HG03354 (cell line): ENCODE measurements at regions not wholly inside any gene's neighbourhood (a gene's known extent, or its start where the extent isn't known, plus 50 kb on each side); places are given as distances from the start of the nearest gene placed in this dataset.
"Not testable (repeated sequence)": the region's sequence is repeated elsewhere in the genome, so short reads cannot be mapped to it uniquely, and the experiment has no call there.

Experiments
- ATAC-seq: cut with Tn5 transposase; IDR thresholded peaks from one replicate; pipeline ENCODE4 v1.9.1; 2021; ENCODE audit warnings: mild to moderate bottlenecking; ENCODE audit not compliant: unreplicated experiment, poor library complexity, severe bottlenecking

GRCh38 chr18:29397536-29397935, 1220.6 kb upstream of the CDH2 start:
- no peak for ATAC-seq

- no peak for ATAC-seq
Observed at GRCh38 chr18:29383311-29384273, 1206.7 kb upstream of the CDH2 start.

- ATAC-seq = no peak
Observed at GRCh38 chr18:29378651-29379136, 1201.8 kb upstream of the CDH2 start.

GRCh38 chr18:29377346-29377745, 1200.4 kb upstream of the CDH2 start:
- no peak for ATAC-seq

GRCh38 chr18:29373000-29373399, 1196.1 kb upstream of the CDH2 start:
- ATAC-seq = no peak

GRCh38 chr18:29361843-29362242, 1184.9 kb upstream of the CDH2 start:
- no peak for ATAC-seq

- not testable (repeated sequence) for ATAC-seq
Observed at GRCh38 chr18:29360659-29361058, 1183.7 kb upstream of the CDH2 start.

GRCh38 chr18:29359222-29359621, 1182.3 kb upstream of the CDH2 start:
- ATAC-seq = not testable (repeated sequence)

GRCh38 chr18:29351171-29351570, 1174.2 kb upstream of the CDH2 start:
- no peak for ATAC-seq

- no peak for ATAC-seq
Observed at GRCh38 chr18:29328932-29329331, 1152.0 kb upstream of the CDH2 start.

GRCh38 chr18:29326214-29326613, 1149.3 kb upstream of the CDH2 start:
- no peak for ATAC-seq

- ATAC-seq = no peak
Observed at GRCh38 chr18:29321561-29321960, 1144.6 kb upstream of the CDH2 start.

- ATAC-seq = no peak
Observed at GRCh38 chr18:29313312-29313711, 1136.4 kb upstream of the CDH2 start.

- ATAC-seq = no peak
Observed at GRCh38 chr18:29311580-29311979, 1134.7 kb upstream of the CDH2 start.

- no peak for ATAC-seq
Observed at GRCh38 chr18:29309366-29309765, 1132.4 kb upstream of the CDH2 start.

- ATAC-seq = no peak
Observed at GRCh38 chr18:29307982-29308381, 1131.1 kb upstream of the CDH2 start.

- ATAC-seq = no peak
Observed at GRCh38 chr18:29307231-29307630, 1130.3 kb upstream of the CDH2 start.

- ATAC-seq = no peak
Observed at GRCh38 chr18:29305516-29305915, 1128.6 kb upstream of the CDH2 start.

- no peak for ATAC-seq
Observed at GRCh38 chr18:29301048-29301447, 1124.1 kb upstream of the CDH2 start.

- no peak for ATAC-seq
Observed at GRCh38 chr18:29285471-29285870, 1108.5 kb upstream of the CDH2 start.

- ATAC-seq = no peak
Observed at GRCh38 chr18:29271501-29271900, 1094.6 kb upstream of the CDH2 start.
